ENCODE measurements at regions not wholly inside any gene's neighbourhood (a gene's known extent, or its start where the extent isn't known, plus 50 kb on each side); places are given as distances from the start of the nearest gene placed in this dataset.

DNA sequence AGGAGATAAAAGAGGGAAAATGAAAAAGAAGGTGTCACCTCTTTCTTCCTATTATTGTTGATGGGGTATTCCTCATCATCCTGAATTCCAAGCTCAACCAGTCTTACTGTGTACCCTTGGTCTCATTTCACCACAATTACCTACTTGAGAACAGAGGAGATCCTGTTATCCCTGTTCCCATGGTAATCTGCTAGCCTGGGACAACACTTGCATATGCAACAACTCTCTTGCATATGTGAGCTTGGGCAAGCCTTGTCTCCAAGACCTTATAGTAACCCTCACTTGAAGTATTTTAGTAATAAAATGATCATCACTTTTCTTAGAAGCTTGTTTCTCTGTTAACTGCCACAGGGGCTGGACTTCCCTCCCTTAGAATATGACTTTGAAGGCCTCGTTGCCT lies 253.7 kb downstream of the NAP1L3 start:
- TF ChIP-seq, protein P1, sequence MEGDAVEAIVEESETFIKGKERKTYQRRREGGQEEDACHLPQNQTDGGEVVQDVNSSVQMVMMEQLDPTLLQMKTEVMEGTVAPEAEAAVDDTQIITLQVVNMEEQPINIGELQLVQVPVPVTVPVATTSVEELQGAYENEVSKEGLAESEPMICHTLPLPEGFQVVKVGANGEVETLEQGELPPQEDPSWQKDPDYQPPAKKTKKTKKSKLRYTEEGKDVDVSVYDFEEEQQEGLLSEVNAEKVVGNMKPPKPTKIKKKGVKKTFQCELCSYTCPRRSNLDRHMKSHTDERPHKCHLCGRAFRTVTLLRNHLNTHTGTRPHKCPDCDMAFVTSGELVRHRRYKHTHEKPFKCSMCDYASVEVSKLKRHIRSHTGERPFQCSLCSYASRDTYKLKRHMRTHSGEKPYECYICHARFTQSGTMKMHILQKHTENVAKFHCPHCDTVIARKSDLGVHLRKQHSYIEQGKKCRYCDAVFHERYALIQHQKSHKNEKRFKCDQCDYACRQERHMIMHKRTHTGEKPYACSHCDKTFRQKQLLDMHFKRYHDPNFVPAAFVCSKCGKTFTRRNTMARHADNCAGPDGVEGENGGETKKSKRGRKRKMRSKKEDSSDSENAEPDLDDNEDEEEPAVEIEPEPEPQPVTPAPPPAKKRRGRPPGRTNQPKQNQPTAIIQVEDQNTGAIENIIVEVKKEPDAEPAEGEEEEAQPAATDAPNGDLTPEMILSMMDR (IDR thresholded peaks at IDR 0.05) = no peak
- TF ChIP-seq, protein P2, sequence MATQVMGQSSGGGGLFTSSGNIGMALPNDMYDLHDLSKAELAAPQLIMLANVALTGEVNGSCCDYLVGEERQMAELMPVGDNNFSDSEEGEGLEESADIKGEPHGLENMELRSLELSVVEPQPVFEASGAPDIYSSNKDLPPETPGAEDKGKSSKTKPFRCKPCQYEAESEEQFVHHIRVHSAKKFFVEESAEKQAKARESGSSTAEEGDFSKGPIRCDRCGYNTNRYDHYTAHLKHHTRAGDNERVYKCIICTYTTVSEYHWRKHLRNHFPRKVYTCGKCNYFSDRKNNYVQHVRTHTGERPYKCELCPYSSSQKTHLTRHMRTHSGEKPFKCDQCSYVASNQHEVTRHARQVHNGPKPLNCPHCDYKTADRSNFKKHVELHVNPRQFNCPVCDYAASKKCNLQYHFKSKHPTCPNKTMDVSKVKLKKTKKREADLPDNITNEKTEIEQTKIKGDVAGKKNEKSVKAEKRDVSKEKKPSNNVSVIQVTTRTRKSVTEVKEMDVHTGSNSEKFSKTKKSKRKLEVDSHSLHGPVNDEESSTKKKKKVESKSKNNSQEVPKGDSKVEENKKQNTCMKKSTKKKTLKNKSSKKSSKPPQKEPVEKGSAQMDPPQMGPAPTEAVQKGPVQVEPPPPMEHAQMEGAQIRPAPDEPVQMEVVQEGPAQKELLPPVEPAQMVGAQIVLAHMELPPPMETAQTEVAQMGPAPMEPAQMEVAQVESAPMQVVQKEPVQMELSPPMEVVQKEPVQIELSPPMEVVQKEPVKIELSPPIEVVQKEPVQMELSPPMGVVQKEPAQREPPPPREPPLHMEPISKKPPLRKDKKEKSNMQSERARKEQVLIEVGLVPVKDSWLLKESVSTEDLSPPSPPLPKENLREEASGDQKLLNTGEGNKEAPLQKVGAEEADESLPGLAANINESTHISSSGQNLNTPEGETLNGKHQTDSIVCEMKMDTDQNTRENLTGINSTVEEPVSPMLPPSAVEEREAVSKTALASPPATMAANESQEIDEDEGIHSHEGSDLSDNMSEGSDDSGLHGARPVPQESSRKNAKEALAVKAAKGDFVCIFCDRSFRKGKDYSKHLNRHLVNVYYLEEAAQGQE (IDR thresholded peaks at IDR 0.05; ENCODE audit: insufficient read depth in 1 of 2, low read depth in 2 of 2, low read length in 1 of 2) = no peak
